Neutrophil (primary cell): ENCODE measurements at regions not wholly inside any gene's neighbourhood (a gene's known extent, or its start where the extent isn't known, plus 50 kb on each side); places are given as distances from the start of the nearest gene placed in this dataset.

Source experiments
- H3K27ac ChIP-seq: fragments of 200-600 bp; sonication (generic); 2 replicates; pipeline ENCODE4 v1.5.1; 2016; ENCODE audit warnings: mild to moderate bottlenecking, moderate library complexity
- H3K27me3 ChIP-seq: fragments of 200-600 bp; sonication (generic); 2 replicates; pipeline ENCODE4 v1.6.0; 2016; ENCODE audit warnings: mild to moderate bottlenecking
- H3K36me3 ChIP-seq: fragments of 200-600 bp; sonication (generic); 2 replicates; pipeline ENCODE4 v1.5.1; 2017
- H3K4me1 ChIP-seq, 2 experiments: fragments of 200-600 bp in 1 of 2; sonication (generic) in 1 of 2; 1 replicate in 1 of 2; 2 replicates in 1 of 2; pipeline versions ENCODE4 v1.5.1 to v1.6.1; 2013 to 2016; ENCODE audit warnings: low read depth in 1 of 2, low read length in 1 of 2, mild to moderate bottlenecking in 1 of 2, moderate library complexity in 1 of 2; ENCODE audit not compliant: control insufficient read depth in 1 of 2, insufficient read depth in 1 of 2
- H3K4me3 ChIP-seq, 2 experiments: fragments of 200-600 bp in 1 of 2; sonication (generic) in 1 of 2; 1 replicate in 1 of 2; 2 replicates in 1 of 2; pipeline ENCODE4 v1.5.1; 2013 to 2016; ENCODE audit warnings: low read depth in 1 of 2, low read length in 1 of 2, mild to moderate bottlenecking in 1 of 2, moderate library complexity in 1 of 2
- H3K9me3 ChIP-seq: fragments of 200-600 bp; sonication (generic); 2 replicates; pipeline ENCODE4 v1.5.1; 2016
- CTCF ChIP-seq: fragments of 200-600 bp; sonication (generic); IDR thresholded peaks from 2 replicates; pipeline ENCODE4 v1.5.1; 2016; ENCODE audit warnings: antibody characterized with exemption

- no peaks in the 10 kb centered on the region for H3K36me3 ChIP-seq
- no peaks in the 10 kb centered on the region for H3K4me1 ChIP-seq
- H3K27me3 ChIP-seq = no peaks in the 10 kb centered on the region
- peaks cover 3% of the 10 kb centered on the region for H3K9me3 ChIP-seq
- TF ChIP-seq CTCF = no peak
- H3K4me3 ChIP-seq = no peak overlapping the region
- no peak overlapping the region for H3K27ac ChIP-seq
These were observed 422.7 kb upstream of the GRAMD2B start for GRCh38 chr5:126000507-126000906.

GRCh38 chr5:126002222-126002897, 420.8 kb upstream of the GRAMD2B start:
- H3K27me3 ChIP-seq = no peaks in the 10 kb centered on the region
- no peaks in the 10 kb centered on the region for H3K36me3 ChIP-seq
- H3K4me3 ChIP-seq = no peak overlapping the region
- no peak overlapping the region for H3K27ac ChIP-seq
- H3K4me1 ChIP-seq = no peaks in the 10 kb centered on the region
- TF ChIP-seq CTCF = no peak
- H3K9me3 ChIP-seq = peaks cover 3% of the 10 kb centered on the region

GRCh38 chr5:126003309-126003708, 419.9 kb upstream of the GRAMD2B start:
- no peak for TF ChIP-seq CTCF
- no peaks in the 10 kb centered on the region for H3K27me3 ChIP-seq
- H3K9me3 ChIP-seq = peaks cover 3% of the 10 kb centered on the region
- H3K4me1 ChIP-seq = no peaks in the 10 kb centered on the region
- H3K4me3 ChIP-seq = no peak overlapping the region
- H3K36me3 ChIP-seq = no peaks in the 10 kb centered on the region
- H3K27ac ChIP-seq = no peak overlapping the region

GRCh38 chr5:126004636-126005035, 418.6 kb upstream of the GRAMD2B start:
- TF ChIP-seq CTCF = no peak
- no peaks in the 10 kb centered on the region for H3K27me3 ChIP-seq
- no peak overlapping the region for H3K27ac ChIP-seq
- no peaks in the 10 kb centered on the region for H3K4me1 ChIP-seq
- H3K36me3 ChIP-seq = no peaks in the 10 kb centered on the region
- H3K4me3 ChIP-seq = no peak overlapping the region
- H3K9me3 ChIP-seq = peaks cover 3% of the 10 kb centered on the region

- no peak overlapping the region for H3K27ac ChIP-seq
- no peak overlapping the region for H3K4me3 ChIP-seq
- peaks cover 3% of the 10 kb centered on the region for H3K9me3 ChIP-seq
- TF ChIP-seq CTCF = no peak
- H3K4me1 ChIP-seq = no peaks in the 10 kb centered on the region
- H3K36me3 ChIP-seq = no peaks in the 10 kb centered on the region
- H3K27me3 ChIP-seq = no peaks in the 10 kb centered on the region
These were observed 415.4 kb upstream of the GRAMD2B start for GRCh38 chr5:126007841-126008240.
